ENCODE measurements at regions not wholly inside any gene's neighbourhood (a gene's known extent, or its start where the extent isn't known, plus 50 kb on each side); places are given as distances from the start of the nearest gene placed in this dataset.
"Not testable (repeated sequence)": the region's sequence is repeated elsewhere in the genome, so short reads cannot be mapped to it uniquely, and the experiment has no call there.

DNA sequence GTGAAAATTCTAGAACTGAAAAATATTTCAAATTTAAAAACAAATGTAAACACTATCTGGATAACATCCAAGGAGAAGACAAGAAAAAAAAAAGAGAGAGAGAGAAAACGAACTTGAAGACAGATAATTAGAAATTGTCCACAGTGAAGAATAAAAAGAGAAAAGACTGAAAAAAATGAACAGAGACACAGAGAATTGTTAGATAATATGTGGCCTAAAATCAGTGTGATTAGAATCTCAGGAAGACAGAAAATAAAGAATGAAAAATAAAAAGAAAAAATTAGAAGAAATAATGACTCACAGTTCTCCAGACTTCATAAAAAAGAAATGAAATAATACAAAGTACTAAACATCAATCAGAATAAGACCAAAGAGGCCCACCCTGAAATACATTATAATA, 1209.3 kb downstream of the FSCB start:
- no peak for DNase-seq (ENCODE audit: low read depth)

DNA sequence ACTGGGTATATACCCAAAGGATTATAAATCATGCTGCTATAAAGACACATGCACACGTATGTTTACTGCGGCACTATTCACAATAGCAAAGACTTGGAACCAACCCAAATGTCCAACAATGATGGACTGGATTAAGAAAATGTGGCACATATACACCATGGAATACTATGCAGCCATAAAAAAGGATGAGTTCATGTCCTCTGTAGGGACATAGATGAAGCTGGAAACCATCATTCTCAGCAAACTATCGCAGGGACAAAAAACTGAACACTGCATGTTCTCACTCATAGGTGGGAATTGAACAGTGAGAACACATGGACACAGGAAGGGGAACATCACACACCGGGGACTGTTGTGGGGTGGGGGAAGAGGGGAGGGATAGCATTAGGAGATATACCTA, 1211.0 kb downstream of the FSCB start:
- not testable (repeated sequence) for DNase-seq (ENCODE audit: low read depth)

DNA sequence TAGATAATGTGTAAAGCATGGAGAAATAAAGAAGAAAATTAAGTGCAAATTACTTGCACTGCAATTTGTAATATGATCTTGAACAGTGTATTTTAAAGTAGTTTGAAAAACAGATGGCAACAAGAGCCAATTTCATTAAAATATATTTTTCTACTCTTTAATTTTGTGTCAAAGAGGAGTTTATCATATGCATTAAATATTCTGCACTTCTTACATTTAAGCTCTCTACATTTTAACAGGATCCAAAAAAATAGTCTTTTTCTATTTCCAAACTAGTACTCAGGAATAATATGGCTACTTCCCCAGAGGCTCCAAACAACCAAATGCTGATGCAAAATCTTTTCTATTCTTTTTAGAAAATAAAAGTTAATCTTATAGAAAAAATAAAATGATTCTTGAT, 1221.5 kb downstream of the FSCB start:
- no peak for DNase-seq (ENCODE audit: low read depth)

DNA sequence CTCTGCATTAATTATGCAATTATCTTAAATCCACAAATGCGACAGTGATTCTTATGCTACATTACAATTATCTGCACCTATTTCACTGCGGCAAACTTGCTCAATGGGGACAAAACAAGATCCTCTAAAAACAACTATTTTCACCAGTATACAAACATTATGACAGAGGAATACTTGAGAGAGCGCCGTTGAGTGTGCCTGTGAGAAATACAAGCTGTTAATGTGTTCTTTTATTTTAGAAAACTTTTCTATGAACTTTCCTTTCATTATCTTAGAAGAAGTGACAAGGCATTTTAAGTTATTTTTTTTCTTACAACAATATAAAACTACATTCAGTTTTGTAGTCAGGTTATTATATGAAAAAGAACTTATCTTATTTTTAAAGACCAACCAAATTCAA, 1247.0 kb downstream of the FSCB start:
- DNase-seq (ENCODE audit: low read depth), result no peak

DNA sequence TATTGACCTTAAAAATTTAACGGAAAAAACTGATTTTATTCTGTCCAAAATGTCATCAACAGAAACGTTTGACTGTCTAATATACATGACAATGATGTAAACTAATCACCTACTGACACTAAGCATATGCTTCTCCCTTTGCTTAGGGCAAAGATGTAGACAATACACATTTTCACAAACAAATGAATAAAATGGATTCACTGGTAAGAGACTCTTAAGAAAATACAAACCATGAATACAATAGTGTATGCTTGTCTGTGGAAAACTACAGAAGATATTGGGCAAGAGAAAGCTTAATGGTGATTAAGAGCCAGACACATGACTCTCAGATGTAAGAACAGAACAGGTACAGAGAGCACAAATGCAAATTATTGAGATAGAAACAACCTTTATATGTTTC, 1248.7 kb downstream of the FSCB start:
- DNase-seq (ENCODE audit: low read depth), result no peak

DNA sequence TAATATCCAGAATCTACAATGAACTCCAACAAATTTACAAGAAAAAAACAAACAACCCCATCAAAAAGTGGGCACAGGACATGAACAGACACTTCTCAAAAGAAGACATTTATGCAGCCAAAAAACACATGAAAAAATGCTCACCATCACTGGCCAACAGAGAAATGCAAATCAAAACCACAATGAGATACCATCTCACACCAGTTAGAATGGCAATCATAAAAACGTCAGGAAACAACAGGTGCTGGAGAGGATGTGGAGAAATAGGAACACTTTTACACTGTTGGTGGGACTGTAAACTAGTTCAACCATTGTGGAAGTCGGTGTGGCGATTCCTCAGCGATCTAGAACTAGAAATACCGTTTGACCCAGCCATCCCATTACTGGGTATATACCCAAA, 1250.1 kb downstream of the FSCB start:
- not testable (repeated sequence) for DNase-seq (ENCODE audit: low read depth)

DNA sequence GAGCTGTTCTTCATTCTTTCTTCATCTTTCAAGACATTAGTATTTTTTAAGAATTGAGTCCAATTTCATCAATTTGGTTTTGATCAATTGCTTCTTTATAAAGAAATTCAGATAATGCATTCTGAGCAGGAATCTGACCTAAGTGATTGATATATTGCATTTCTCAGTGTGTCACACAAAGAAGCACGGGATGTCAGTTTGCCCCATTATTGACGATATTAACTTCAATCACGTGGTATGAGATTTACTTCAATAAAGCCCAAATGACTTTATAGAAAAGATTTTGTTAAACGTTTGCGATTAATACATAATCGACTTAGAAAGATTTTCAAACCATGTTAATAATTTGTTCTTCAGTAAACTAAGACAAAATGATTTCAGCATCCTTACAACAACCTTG, 1254.2 kb downstream of the FSCB start:
- DNase-seq (ENCODE audit: low read depth), result no peak

DNA sequence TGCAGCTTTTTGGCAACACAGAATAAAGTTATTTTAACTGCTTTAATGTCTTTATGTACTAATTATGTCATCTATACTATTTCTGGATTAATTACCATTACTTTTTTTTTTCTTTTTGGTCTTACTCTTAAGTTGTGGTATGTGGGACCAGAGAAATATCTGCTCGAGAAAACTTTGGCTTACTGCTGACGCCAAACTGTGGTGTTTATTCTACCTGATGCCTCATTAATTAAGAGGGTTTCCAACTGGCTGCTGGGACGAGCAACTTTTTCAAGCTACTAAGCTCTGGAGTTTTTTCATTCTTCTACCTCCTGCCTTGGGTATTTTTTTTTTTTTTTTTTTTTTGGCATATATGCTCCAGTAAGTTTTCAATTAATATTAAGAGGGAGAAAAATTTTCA, 1257.5 kb downstream of the FSCB start:
- no peak for DNase-seq (ENCODE audit: low read depth)

DNA sequence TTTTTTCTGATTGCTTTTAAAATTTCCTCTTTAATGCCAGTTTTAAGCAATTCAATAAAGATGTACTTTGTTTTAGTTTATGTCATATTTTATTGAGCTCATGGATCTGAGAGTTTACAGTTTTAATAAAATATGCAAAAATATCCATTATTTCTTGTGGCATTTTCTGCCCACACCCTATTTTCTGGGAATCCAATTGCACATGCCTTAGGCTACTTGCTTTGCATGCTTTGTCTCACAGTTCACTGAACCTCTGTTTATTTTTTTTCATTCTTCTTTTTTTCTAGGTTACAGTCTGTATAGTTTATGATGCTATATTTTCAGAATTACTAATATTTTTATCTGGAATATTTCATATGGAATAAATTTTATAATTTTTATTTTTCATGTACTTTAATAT, 1258.0 kb downstream of the FSCB start:
- DNase-seq (ENCODE audit: low read depth), result no peak

DNA sequence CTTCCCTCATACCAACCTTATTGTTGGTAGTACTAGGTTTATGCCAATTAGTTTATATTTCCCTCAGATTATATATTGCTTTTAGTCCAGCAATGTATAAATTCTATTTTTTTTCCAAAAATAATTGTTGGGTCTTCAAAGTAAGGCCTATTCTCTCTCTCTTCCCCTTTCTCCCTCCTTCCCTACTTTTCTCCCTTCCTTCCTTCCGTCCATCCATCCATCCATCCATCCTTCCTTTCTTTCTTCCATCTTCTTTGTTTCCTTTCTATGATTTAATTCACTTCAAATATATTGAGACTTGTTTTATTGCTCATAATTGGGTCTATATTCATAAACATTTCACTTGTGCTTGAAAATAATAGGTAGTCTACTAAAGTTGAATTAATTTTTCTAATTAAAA, 1259.2 kb downstream of the FSCB start:
- no peak for DNase-seq (ENCODE audit: low read depth)

DNA sequence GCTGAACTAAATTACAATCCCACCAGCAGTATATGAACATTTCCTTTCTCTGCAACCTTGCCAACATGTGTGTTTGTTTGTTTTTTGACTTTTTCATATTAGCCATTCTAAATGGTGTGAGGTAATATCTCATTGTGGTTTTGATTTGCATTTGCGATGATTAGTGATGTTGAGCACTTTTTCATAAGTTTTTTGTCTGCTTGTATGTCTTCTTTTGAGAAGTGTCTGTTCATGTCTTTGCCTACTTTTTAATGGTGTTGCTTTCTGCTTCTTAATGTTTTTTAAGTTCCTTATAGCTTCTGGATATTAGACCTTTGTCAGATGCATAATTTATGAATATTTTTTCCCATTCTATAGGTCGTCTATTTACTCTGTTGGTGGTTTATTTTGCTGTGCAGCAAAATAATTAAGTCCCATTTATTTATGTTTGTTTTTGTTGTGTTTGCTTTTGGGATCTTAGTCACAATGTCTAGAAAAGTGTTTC, 1262.9 kb downstream of the FSCB start:
- no peak for DNase-seq (ENCODE audit: low read depth)

DNA sequence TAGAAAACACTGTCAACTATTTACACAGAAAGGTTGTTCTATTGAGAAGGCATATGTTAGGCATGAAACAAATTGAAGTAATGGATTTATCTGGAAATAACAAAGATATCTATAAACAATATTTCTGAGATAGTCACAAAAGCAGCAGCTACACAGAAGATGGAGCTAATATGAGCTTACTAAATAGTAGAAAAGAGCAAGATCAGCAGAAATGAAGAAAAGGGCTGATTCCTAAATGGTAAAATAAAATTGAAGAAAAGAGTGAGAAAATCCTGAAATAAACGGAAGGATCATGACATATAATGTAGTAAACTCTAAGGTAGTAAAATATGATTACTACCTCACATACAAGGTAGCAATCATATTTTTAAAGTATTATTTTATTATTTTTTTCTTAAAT, 1263.9 kb downstream of the FSCB start:
- DNase-seq (ENCODE audit: low read depth), result no peak

DNA sequence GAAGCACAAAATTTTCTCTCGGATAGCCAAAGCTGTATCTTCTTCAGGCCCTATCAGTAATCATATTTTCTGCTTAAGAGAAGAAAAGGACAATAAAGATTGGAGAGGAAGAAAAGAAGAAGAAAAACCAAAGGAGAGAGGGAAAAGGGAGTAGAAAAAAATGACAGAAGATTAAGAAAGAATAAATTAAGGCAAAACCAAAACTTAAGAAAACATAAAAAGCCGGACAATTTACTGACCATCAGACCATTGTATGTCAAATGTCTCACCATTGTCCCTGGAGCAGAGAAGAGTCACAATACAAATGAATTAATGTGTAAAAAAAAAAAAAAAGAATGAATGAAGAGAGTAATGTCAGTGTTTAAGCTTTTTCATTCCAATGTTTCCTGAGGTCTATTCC, 1274.8 kb downstream of the FSCB start:
- no peak for DNase-seq (ENCODE audit: low read depth)

DNA sequence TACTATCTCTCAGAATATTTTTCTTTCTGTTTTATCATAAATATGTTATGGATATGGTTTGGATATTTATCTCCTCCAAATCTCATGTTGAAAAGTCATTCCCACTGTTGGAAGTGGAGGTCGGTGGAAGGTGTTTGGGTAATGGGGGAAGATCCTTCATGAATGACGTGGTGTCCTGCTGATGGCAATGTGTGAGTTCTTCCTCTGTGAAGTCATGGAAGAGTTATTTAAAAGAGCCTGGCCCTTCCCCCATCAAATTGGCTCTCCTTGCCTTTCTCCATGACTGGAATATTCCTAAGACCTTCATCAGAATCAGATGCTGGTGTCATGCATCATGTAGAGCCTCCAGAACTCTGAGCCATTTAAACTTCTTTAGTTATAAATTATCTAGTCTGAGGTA, 1291.6 kb downstream of the FSCB start:
- no peak for DNase-seq (ENCODE audit: low read depth)

DNA sequence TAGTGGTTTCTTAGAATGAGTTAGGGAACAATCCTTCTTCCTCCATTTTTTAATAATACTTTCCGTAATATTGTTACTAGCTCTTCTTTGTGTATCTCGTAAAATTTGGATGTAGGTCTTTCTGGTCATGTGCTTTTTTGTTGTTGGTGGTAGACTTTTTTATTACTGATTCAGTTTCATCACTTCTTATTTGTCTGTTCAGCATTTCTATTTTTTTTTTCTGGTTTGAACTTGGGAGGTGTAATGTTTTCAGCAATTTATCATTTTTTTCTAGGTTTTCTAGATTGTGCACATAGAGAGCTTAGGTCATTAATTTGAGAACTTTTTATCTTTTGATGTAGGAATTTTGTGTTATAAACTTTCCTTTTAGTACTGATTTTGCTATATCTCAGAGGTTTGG, 1299.9 kb downstream of the FSCB start:
- DNase-seq (ENCODE audit: low read depth), result no peak

DNA sequence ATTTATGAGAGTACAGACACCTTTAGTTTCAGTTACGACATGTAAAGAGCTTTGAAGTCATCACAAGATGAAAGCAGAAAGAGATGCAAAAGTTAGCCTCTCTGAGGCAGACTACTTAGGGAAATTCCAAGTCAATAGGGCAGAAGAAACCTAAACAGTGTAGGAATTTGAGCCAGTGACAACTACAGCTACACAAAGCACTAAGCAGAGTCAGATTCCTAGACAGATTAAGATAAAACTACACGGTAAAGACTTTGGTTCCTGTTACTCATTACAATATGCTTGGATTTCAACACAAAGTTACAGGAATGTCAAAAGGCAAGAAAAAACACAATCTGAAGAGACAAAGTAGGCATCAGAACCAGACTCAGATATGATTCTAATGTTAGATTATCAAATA, 1302.3 kb downstream of the FSCB start:
- DNase-seq (ENCODE audit: low read depth), result no peak

DNA sequence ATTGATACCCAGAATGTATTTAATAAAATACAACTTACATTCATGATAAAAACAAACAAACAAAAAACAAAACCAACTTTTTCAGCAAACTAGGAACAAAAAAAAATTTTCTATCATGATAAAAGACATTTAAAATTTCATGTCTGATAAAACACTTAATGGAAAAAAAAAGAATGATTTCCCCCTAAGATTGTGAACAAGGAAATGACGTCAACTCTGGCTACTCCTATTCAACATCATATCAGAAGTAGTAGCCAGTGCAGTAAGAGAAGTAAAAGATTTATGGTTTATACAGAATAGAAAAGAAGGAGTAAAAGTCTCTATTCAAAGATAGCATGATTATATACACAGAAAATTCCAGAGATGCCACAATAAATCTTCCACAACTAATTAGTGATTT, 1306.6 kb downstream of the FSCB start:
- DNase-seq (ENCODE audit: low read depth), result no peak

DNA sequence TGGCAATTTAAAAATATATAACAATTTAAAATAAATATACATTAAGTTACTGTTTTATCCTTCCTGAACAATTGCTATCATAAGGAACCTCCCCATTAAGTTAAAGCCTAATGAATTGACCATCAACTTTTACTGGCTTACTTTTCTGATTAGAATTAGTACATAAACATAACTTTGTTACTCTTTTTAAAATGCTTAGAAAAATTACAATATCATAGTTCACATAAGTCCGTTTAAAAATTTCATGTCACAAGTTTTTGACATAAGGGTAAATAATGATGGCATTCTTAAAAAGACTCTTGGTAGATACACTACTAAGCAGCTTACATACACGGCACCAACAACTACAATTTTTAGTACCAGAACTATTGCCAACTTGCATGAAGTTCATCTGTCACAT, 1308.6 kb downstream of the FSCB start:
- DNase-seq (ENCODE audit: low read depth), result no peak

DNA sequence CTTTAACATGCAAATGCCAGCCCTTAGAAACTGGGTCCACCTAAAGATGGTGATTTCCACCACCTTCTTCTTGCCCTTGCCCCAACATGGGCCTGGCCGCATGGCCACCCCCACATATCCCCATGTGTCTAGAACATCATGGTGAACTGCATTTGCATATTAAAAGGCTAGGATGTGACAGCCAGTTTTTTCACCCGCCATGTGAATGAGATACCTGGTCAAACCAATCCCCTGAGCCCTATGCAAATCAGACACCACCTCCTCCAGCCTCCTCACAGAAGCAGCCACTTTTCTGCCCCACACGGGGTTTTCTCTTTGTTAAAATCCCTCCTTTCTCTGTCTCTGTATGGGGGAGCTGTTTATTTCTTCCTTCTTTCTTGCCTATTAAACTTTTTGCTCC, 1322.5 kb downstream of the FSCB start:
- no peak for DNase-seq (ENCODE audit: low read depth)

DNA sequence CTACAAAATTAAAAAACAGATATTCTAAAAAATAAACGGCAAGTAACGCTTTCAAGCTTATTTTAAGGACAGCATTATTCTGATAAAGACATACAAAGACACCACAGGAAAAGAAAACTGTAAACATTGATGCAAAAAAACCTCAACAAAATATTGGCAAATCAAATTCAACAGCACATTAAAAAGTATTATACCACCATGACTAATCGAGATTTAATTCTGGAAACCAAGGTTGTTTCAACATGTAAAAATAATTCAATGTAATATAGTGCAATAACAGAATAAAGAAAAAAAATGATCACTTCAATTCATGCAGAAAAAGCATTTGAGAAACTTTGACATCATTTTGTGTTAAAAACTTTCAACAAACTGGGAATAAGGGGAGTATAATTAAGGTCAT, 1323.2 kb downstream of the FSCB start:
- no peak for DNase-seq (ENCODE audit: low read depth)

DNA sequence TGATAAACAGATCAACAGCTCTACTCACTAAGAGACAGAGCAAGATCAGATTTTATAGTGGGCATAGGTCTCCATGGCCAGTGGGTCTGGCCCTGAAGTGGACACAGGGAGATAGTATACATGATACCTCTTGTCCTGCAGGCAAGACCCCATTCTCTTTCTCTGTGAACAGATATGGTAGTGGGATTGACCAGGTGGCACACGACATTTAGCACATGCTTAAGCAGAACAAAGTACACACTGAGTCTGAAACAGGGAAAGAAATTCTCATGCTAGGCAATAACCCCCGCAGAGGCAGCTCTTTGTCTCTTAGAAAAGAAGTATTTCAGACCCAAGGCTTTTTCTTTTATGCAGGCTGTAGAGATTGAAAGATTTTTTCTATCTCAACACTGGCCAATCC, 1331.2 kb downstream of the FSCB start:
- DNase-seq (ENCODE audit: low read depth), result no peak

DNA sequence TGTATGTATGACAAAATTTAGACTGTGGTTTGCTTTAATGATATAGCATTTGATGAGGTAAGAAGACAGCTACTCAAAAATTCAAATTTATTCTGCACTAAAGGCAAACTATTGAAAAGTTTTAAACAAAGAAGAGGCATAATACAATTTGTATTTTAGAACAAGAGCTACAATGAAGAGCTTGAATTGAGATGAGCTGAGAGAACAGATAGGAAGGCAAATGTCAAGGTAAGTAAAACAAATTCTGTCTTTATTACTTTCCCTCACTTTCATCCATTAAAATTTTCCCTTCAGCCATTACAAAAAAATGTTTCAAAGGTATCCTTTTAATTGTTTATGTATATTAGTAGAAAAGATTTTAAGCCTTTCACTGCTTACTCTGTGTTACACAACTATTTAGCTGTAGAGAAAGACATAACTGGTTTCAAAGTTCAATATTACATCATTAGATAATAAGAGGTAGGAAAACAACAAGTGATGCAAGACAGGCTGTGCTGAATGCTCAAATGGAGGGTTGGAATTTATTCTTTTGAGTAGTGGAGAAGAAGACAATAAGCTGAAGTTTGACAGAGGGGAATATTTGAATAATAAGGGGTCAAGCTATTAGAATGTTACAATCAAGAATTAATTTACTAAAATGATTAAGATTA, 1334.1 kb downstream of the FSCB start:
- no peak for DNase-seq (ENCODE audit: low read depth)

DNA sequence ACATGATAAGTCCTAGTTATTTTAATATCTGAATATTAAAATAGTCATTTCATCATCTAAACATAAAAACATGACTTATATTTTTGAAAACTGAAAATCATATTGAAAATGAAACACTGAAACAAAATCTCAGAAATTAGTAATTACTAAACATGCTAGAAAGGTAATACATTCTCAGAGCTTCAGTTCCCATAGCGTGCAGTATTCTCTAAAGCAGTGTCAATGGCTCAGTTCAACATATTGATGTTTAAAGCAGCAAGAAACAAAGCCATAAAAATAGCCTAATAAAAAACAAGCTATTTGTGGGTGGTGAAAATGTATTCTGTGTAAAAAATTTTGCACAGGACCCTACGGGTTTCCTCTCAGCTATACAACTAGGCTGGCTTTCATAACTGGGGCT, 1337.4 kb downstream of the FSCB start:
- DNase-seq (ENCODE audit: low read depth), result no peak

DNA sequence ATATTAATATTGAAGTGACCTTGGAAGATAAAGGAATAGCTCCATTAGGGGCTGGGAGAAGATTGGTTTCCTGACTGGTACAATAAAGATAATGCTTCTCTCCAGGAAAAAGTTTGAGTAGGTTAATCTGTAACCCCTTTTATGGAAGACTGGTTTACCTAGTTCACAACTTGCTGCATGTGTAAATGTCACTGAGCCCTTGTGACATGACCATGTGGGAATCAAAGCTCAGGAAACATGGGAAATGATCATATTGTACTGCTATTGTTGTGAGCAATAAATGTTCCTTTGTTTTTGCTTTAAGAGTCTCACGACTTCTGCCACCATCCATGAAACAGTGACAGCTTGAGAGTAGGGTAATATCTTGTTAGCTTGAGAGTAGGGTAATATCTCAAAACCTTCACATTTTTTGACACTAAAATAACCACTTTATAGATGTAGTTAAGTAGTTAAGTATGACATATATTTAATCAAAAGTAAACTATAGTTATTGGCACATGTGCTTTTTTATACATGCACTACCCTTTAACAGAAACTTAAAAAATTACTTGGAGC, 1338.6 kb downstream of the FSCB start:
- DNase-seq (ENCODE audit: low read depth), result no peak
